SH-SY5Y (cell line): ENCODE measurements at regions not wholly inside any gene's neighbourhood (a gene's known extent, or its start where the extent isn't known, plus 50 kb on each side); places are given as distances from the start of the nearest gene placed in this dataset.

Experiments used
- GATA2 ChIP-seq: IDR thresholded peaks from 2 replicates; pipeline ENCODE4 v1.6.1; 2011; ENCODE audit warnings: mild to moderate bottlenecking, low read depth, low read length
- GATA3 ChIP-seq: IDR thresholded peaks from 2 replicates; pipeline ENCODE4 v1.6.1; 2011; ENCODE audit warnings: low read depth, mild to moderate bottlenecking, low read length, moderate library complexity

DNA sequence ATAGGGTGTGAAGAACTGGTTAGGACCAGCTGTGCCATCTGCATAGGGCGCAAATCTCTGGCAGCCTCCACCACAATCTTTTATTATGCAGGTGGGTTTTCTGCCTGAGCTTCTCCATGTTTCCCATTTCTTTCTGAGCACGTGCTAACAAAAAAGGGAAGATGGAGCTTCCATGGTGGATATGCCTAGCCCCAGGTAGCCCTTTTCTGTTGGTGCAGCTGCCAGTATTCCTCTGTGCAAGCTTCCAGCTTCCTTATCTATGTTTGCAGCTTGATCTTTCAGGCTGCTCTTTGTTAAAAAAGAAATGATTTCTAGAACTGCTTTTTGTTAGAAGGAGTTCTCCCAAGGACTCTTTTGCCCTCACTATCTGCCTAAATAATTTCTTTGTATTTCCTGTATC, 95.0 kb upstream of the EPB41L4A start:
- TF ChIP-seq GATA2 (no peak), GATA3 (no peak)
